Testis (tissue), 2 donors: ENCODE measurements at regions not wholly inside any gene's neighbourhood (a gene's known extent, or its start where the extent isn't known, plus 50 kb on each side); places are given as distances from the start of the nearest gene placed in this dataset.

Experiments
- DNase-seq: peaks from one replicate; pipeline ENCODE4 v3.0.0-alpha.2; 2019
- H3K27ac ChIP-seq, 2 donors: fragments of 200-600 bp; sonication (generic); one replicate each; pipeline ENCODE4 v1.5.1; 2019
- H3K27me3 ChIP-seq: fragments of 200-600 bp; sonication (generic); one replicate; pipeline ENCODE4 v1.5.1; 2019
- H3K36me3 ChIP-seq: fragments of 200-600 bp; sonication (generic); one replicate; pipeline ENCODE4 v1.5.1; 2017; ENCODE audit warnings: low read depth; ENCODE audit errors: missing control alignments
- H3K4me1 ChIP-seq: fragments of 200-600 bp; sonication (generic); one replicate; pipeline ENCODE4 v1.5.1; 2019
- H3K4me3 ChIP-seq, 2 donors: fragments of 200-600 bp; sonication (generic); one replicate each; pipeline ENCODE4 v1.5.1; 2017 to 2019
- H3K9me3 ChIP-seq: fragments of 200-600 bp; sonication (generic); one replicate; pipeline ENCODE4 v1.5.1; 2017
- CTCF ChIP-seq, 3 experiments: fragments of 450-650 bp in 2 of 3; fragments of 200-600 bp in 1 of 3; sonication (generic) in 1 of 3; IDR thresholded peaks; one replicate each; pipeline ENCODE4 v1.5.1; 2016 to 2019; ENCODE audit warnings: antibody characterized with exemption in 3 of 3, mild to moderate bottlenecking in 2 of 3, moderate library complexity in 1 of 3
- POLR2A ChIP-seq: fragments of 450-650 bp; IDR thresholded peaks from one replicate; pipeline ENCODE4 v1.6.1; 2017; ENCODE audit warnings: antibody characterized with exemption, mild to moderate bottlenecking, moderate library complexity
- WGBS, 2 donors: methylation state at CpG; one replicate each; pipeline ENCODE4 v1.1.5; 2018; 5-methylcytosine and 5-hydroxymethylcytosine counted together
- intact Hi-C: fragments of 100-400 bp; cut with DNase I; formaldehyde crosslinking; loops from one replicate; pipeline ENCODE4 v1.15.1; 2023; ENCODE audit warnings: low total_unique reads

GRCh38 chr4:120508036-120508435 is 414.5 kb downstream of the PRDM5 start:
- Histone ChIP-seq H3K4me3 (no peak overlapping the region), H3K36me3 (no peaks in the 10 kb centered on the region), H3K27ac (no peak overlapping the region), H3K27me3 (no peaks in the 10 kb centered on the region), H3K4me1 (no peaks in the 10 kb centered on the region), H3K9me3 (no peaks in the 10 kb centered on the region)
- TF ChIP-seq CTCF (IDR thresholded peaks at IDR 0.05) (no peak), POLR2A (no peak)
- no peak for DNase-seq
- 88 to 98% methylated on average over 1 of the region's 1 CpG for WGBS, 2 donors
- intact Hi-C loops: no loop called here

GRCh38 chr4:120506536-120506935 is 416.0 kb downstream of the PRDM5 start:
- 90 to 94% methylated on average over 1 of the region's 1 CpG for WGBS, 2 donors
- intact Hi-C loops: no loop called here
- Histone ChIP-seq H3K4me3 (no peak overlapping the region), H3K4me1 (no peaks in the 10 kb centered on the region), H3K27me3 (no peaks in the 10 kb centered on the region), H3K36me3 (no peaks in the 10 kb centered on the region), H3K9me3 (no peaks in the 10 kb centered on the region), H3K27ac (no peak overlapping the region)
- no peak for DNase-seq
- no peak for TF ChIP-seq POLR2A

GRCh38 chr4:120498678-120499077 is 423.8 kb downstream of the PRDM5 start:
- no peak for TF ChIP-seq CTCF (IDR thresholded peaks at IDR 0.05)
- no peak for TF ChIP-seq POLR2A
- no peak for DNase-seq
- no peaks in the 10 kb centered on the region for H3K4me1 ChIP-seq
- no peaks in the 10 kb centered on the region for H3K36me3 ChIP-seq
- H3K4me3 ChIP-seq: no peak overlapping the region
- no peak overlapping the region for H3K27ac ChIP-seq
- H3K27me3 ChIP-seq: no peaks in the 10 kb centered on the region
- WGBS, 2 donors: 66 to 71% methylated on average over 1 of the region's 1 CpG
- intact Hi-C loops: no loop called here
- H3K9me3 ChIP-seq: no peaks in the 10 kb centered on the region

GRCh38 chr4:120491481-120491880 is 424.8 kb upstream of the MAD2L1 start:
- no peaks in the 10 kb centered on the region for H3K27me3 ChIP-seq
- H3K27ac ChIP-seq: no peak overlapping the region
- no peaks in the 10 kb centered on the region for H3K9me3 ChIP-seq
- WGBS, 2 donors: 87 to 90% methylated on average over 3 of the region's 3 CpGs
- no peak for DNase-seq
- no peak overlapping the region for H3K4me3 ChIP-seq
- intact Hi-C loops: no loop called here
- H3K4me1 ChIP-seq: no peaks in the 10 kb centered on the region
- no peaks in the 10 kb centered on the region for H3K36me3 ChIP-seq
- TF ChIP-seq CTCF (IDR thresholded peaks at IDR 0.05) (no peak), POLR2A (no peak)

- Histone ChIP-seq H3K27ac (no peak overlapping the region), H3K36me3 (no peaks in the 10 kb centered on the region), H3K4me1 (no peaks in the 10 kb centered on the region), H3K4me3 (no peak overlapping the region), H3K9me3 (no peaks in the 10 kb centered on the region), H3K27me3 (no peaks in the 10 kb centered on the region)
- intact Hi-C loops: no loop called here
- whole genome bisulfite sequencing, 2 donors: 79 to 90% methylated on average over 3 of the region's 3 CpGs
- no peak for DNase-seq
- no peak for TF ChIP-seq POLR2A
- TF ChIP-seq CTCF (IDR thresholded peaks at IDR 0.05): no peak
Observed at GRCh38 chr4:120481756-120482155, 415.1 kb upstream of the MAD2L1 start.
